ENCODE measurements at regions not wholly inside any gene's neighbourhood (a gene's known extent, or its start where the extent isn't known, plus 50 kb on each side); places are given as distances from the start of the nearest gene placed in this dataset.

GRCh38 chr1:78275456-78275855, 215.3 kb upstream of the PTGFR start:
- TF ChIP-seq, protein P1, sequence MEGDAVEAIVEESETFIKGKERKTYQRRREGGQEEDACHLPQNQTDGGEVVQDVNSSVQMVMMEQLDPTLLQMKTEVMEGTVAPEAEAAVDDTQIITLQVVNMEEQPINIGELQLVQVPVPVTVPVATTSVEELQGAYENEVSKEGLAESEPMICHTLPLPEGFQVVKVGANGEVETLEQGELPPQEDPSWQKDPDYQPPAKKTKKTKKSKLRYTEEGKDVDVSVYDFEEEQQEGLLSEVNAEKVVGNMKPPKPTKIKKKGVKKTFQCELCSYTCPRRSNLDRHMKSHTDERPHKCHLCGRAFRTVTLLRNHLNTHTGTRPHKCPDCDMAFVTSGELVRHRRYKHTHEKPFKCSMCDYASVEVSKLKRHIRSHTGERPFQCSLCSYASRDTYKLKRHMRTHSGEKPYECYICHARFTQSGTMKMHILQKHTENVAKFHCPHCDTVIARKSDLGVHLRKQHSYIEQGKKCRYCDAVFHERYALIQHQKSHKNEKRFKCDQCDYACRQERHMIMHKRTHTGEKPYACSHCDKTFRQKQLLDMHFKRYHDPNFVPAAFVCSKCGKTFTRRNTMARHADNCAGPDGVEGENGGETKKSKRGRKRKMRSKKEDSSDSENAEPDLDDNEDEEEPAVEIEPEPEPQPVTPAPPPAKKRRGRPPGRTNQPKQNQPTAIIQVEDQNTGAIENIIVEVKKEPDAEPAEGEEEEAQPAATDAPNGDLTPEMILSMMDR (IDR thresholded peaks at IDR 0.05), result no peak
- TF ChIP-seq POLR2AphosphoS5 (IDR thresholded peaks at IDR 0.05), result no peak
